ENCODE measurements at regions not wholly inside any gene's neighbourhood (a gene's known extent, or its start where the extent isn't known, plus 50 kb on each side); places are given as distances from the start of the nearest gene placed in this dataset.

DNA sequence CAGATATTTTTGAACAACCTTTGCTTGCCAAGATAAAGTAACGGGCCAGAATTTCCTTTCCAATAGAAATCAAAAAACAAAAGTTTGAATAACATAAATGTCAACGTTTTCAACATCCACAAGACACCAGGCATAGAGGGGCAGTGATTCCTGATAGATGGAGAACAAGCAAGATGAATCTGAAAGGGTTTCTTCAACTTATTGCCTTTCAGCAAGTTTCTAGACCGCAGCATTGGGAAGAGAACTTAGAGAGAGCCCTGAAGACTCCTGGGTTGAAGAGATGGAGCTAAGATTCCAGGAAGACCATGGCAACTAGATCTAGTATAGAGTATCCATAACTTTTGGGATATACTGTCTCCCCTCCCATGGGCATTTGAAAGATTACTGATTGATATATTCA lies 751.4 kb upstream of the CTNND2 start:
- Histone ChIP-seq H3K9me3 (ENCODE audit: control insufficient read depth in 2 of 2, low read length in 2 of 2) (peaks cover 0 to 3% of the 10 kb centered on the region in 2 experiments), H3K4me3 (ENCODE audit: low read depth, low read length) (no peak overlapping the region), H3K36me3 (ENCODE audit: control insufficient read depth, insufficient read depth, low read length) (no peaks in the 10 kb centered on the region), H3K4me1 (ENCODE audit: control insufficient read depth, insufficient read depth, low read length, poor library complexity, severe bottlenecking) (no peaks in the 10 kb centered on the region), H3K27ac (ENCODE audit: insufficient read depth, low read length, poor library complexity, severe bottlenecking) (no peak overlapping the region), H3K27me3 (ENCODE audit: control insufficient read depth, insufficient read depth, low read length) (no peaks in the 10 kb centered on the region)
- H3K4me3 Mint-ChIP-seq = no peak overlapping the region
- no peak for ATAC-seq (ENCODE audit: low read depth in 2 of 2)
- H3K36me3 Mint-ChIP-seq = no peaks in the 10 kb centered on the region
- H3K9me3 Mint-ChIP-seq = peaks cover 0 to 15% (median 11%) of the 10 kb centered on the region in 7 donors
- no peak for DNase-seq
- H3K4me1 Mint-ChIP-seq = no peaks in the 10 kb centered on the region
- H3K27me3 Mint-ChIP-seq = no peaks in the 10 kb centered on the region
- no peak overlapping the region for H3K27ac Mint-ChIP-seq

DNA sequence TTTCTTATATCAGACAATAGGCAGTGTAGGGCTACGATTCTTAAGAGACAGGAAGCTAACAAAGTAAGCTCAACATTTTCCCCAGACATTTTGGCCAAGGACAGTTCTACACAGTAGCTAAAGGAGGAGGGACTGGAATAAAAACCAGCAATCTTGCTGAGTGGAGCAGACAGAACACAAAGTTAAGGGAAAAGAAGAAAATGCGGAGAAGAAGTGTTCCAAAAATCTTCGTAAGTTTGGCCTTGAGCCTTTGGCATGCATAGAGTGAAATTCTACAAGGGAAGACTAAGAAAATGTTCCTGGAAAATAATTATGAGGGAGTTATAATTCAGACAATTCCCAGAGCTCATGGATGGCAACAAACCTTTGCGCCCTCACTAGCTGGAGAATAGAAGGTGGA lies 748.0 kb upstream of the CTNND2 start:
- no peak for DNase-seq
- Mint-ChIP-seq H3K4me1 (no peaks in the 10 kb centered on the region), H3K9me3 (peaks cover 2 to 15% (median 5%) of the 10 kb centered on the region in 7 donors), H3K27me3 (no peaks in the 10 kb centered on the region), H3K4me3 (no peak overlapping the region), H3K36me3 (no peaks in the 10 kb centered on the region), H3K27ac (no peak overlapping the region)
- ATAC-seq (ENCODE audit: low read depth in 2 of 2) = no peak
- H3K27ac ChIP-seq (ENCODE audit: insufficient read depth, low read length, poor library complexity, severe bottlenecking) = no peak overlapping the region
- H3K36me3 ChIP-seq (ENCODE audit: control insufficient read depth, insufficient read depth, low read length) = no peaks in the 10 kb centered on the region
- peaks cover 0 to 3% of the 10 kb centered on the region in 2 experiments for H3K9me3 ChIP-seq (ENCODE audit: control insufficient read depth in 2 of 2, low read length in 2 of 2)
- no peak overlapping the region for H3K4me3 ChIP-seq (ENCODE audit: low read depth, low read length)
- H3K27me3 ChIP-seq (ENCODE audit: control insufficient read depth, insufficient read depth, low read length) = no peaks in the 10 kb centered on the region
- H3K4me1 ChIP-seq (ENCODE audit: control insufficient read depth, insufficient read depth, low read length, poor library complexity, severe bottlenecking) = no peaks in the 10 kb centered on the region

GRCh38 chr5:12648558-12648957 lies 744.3 kb upstream of the CTNND2 start:
- H3K27me3 Mint-ChIP-seq = no peaks in the 10 kb centered on the region
- H3K27me3 ChIP-seq (ENCODE audit: control insufficient read depth, insufficient read depth, low read length) = no peaks in the 10 kb centered on the region
- no peak overlapping the region for H3K4me3 ChIP-seq (ENCODE audit: low read depth, low read length)
- no peak for DNase-seq
- peaks cover 0 to 3% of the 10 kb centered on the region in 2 experiments for H3K9me3 ChIP-seq (ENCODE audit: control insufficient read depth in 2 of 2, low read length in 2 of 2)
- no peak overlapping the region for H3K4me3 Mint-ChIP-seq
- no peaks in the 10 kb centered on the region for H3K36me3 Mint-ChIP-seq
- no peak for ATAC-seq (ENCODE audit: low read depth in 2 of 2)
- H3K27ac ChIP-seq (ENCODE audit: insufficient read depth, low read length, poor library complexity, severe bottlenecking) = no peak overlapping the region
- H3K4me1 ChIP-seq (ENCODE audit: control insufficient read depth, insufficient read depth, low read length, poor library complexity, severe bottlenecking) = no peaks in the 10 kb centered on the region
- peaks cover 2 to 19% (median 9%) of the 10 kb centered on the region in 7 donors for H3K9me3 Mint-ChIP-seq
- no peaks in the 10 kb centered on the region for H3K36me3 ChIP-seq (ENCODE audit: control insufficient read depth, insufficient read depth, low read length)
- H3K27ac Mint-ChIP-seq = no peak overlapping the region
- H3K4me1 Mint-ChIP-seq = no peaks in the 10 kb centered on the region

- no peak overlapping the region for H3K4me3 ChIP-seq (ENCODE audit: low read depth, low read length)
- no peak for ATAC-seq (ENCODE audit: low read depth in 2 of 2)
- H3K9me3 Mint-ChIP-seq = peaks cover 4 to 26% (median 7%) of the 10 kb centered on the region in 7 donors
- H3K4me1 ChIP-seq (ENCODE audit: control insufficient read depth, insufficient read depth, low read length, poor library complexity, severe bottlenecking) = no peaks in the 10 kb centered on the region
- DNase-seq = no peak
- no peaks in the 10 kb centered on the region for H3K27me3 Mint-ChIP-seq
- H3K4me3 Mint-ChIP-seq = no peak overlapping the region
- no peaks in the 10 kb centered on the region for H3K36me3 Mint-ChIP-seq
- H3K36me3 ChIP-seq (ENCODE audit: control insufficient read depth, insufficient read depth, low read length) = no peaks in the 10 kb centered on the region
- no peak overlapping the region for H3K27ac Mint-ChIP-seq
- H3K27ac ChIP-seq (ENCODE audit: insufficient read depth, low read length, poor library complexity, severe bottlenecking) = no peak overlapping the region
- no peaks in the 10 kb centered on the region for H3K27me3 ChIP-seq (ENCODE audit: control insufficient read depth, insufficient read depth, low read length)
- H3K4me1 Mint-ChIP-seq = no peaks in the 10 kb centered on the region
- peaks cover 0 to 3% of the 10 kb centered on the region in 2 experiments for H3K9me3 ChIP-seq (ENCODE audit: control insufficient read depth in 2 of 2, low read length in 2 of 2)
Observed at GRCh38 chr5:12647613-12648012, 743.4 kb upstream of the CTNND2 start.

DNA sequence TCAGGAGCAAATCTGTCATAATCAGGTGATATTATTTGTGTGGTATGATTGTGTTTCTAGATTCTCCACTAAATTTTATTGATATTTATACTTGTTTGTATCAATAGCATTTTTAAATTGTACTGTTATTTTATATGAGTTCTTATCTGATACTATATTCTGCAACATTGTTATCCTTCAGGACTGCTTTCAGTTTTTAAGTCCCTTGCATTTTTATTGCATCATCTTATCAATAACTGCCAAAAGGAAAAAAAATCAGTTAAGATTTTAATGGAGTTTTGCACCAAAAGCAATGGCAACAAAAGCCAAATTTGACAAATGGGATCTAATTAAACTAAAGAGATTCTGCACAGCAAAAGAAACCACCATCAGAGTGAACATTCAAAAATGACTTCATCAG lies 741.3 kb upstream of the CTNND2 start:
- Histone ChIP-seq H3K27ac (ENCODE audit: insufficient read depth, low read length, poor library complexity, severe bottlenecking) (no peak overlapping the region), H3K27me3 (ENCODE audit: control insufficient read depth, insufficient read depth, low read length) (no peaks in the 10 kb centered on the region), H3K4me3 (ENCODE audit: low read depth, low read length) (no peak overlapping the region), H3K36me3 (ENCODE audit: control insufficient read depth, insufficient read depth, low read length) (no peaks in the 10 kb centered on the region), H3K9me3 (ENCODE audit: control insufficient read depth in 2 of 2, low read length in 2 of 2) (no peaks in the 10 kb centered on the region), H3K4me1 (ENCODE audit: control insufficient read depth, insufficient read depth, low read length, poor library complexity, severe bottlenecking) (no peaks in the 10 kb centered on the region)
- no peaks in the 10 kb centered on the region for H3K36me3 Mint-ChIP-seq
- ATAC-seq (ENCODE audit: low read depth in 2 of 2) = no peak
- no peak overlapping the region for H3K4me3 Mint-ChIP-seq
- H3K4me1 Mint-ChIP-seq = no peaks in the 10 kb centered on the region
- H3K27ac Mint-ChIP-seq = no peak overlapping the region
- no peaks in the 10 kb centered on the region for H3K27me3 Mint-ChIP-seq
- no peak for DNase-seq
- H3K9me3 Mint-ChIP-seq = peaks cover 4 to 26% (median 9%) of the 10 kb centered on the region in 7 donors

DNA sequence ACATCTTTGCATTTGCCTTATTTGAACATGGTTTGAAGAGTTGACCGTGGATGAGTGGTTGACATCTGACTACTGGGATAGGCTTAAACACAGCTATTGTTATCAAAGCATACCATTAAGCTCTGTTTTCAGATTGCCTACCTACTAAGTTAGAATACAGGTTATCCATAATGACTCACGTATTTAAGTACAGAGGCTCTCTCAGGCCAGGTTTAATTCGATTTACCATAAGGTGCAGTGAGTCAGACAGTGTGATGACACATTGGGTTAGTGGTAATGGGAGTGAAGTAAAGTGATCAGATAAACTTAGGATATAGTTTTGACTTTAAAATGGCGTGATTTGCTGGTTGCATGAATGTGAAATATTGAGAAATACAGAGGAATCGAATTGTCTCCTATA lies 732.0 kb upstream of the CTNND2 start:
- H3K27me3 ChIP-seq (ENCODE audit: control insufficient read depth, insufficient read depth, low read length) = no peaks in the 10 kb centered on the region
- Mint-ChIP-seq H3K9me3 (peaks cover 0 to 35% (median 8%) of the 10 kb centered on the region in 7 donors), H3K27me3 (no peaks in the 10 kb centered on the region), H3K4me3 (no peak overlapping the region), H3K4me1 (no peaks in the 10 kb centered on the region), H3K27ac (no peak overlapping the region), H3K36me3 (no peaks in the 10 kb centered on the region)
- no peaks in the 10 kb centered on the region for H3K4me1 ChIP-seq (ENCODE audit: control insufficient read depth, insufficient read depth, low read length, poor library complexity, severe bottlenecking)
- H3K4me3 ChIP-seq (ENCODE audit: low read depth, low read length) = no peak overlapping the region
- ATAC-seq (ENCODE audit: low read depth in 2 of 2) = no peak
- no peaks in the 10 kb centered on the region for H3K36me3 ChIP-seq (ENCODE audit: control insufficient read depth, insufficient read depth, low read length)
- no peak overlapping the region for H3K27ac ChIP-seq (ENCODE audit: insufficient read depth, low read length, poor library complexity, severe bottlenecking)
- no peak for DNase-seq
- H3K9me3 ChIP-seq (ENCODE audit: control insufficient read depth in 2 of 2, low read length in 2 of 2) = peaks cover 0 to 9% of the 10 kb centered on the region in 2 experiments

GRCh38 chr5:12626556-12626955 lies 722.3 kb upstream of the CTNND2 start:
- Histone ChIP-seq H3K36me3 (ENCODE audit: control insufficient read depth, insufficient read depth, low read length) (no peaks in the 10 kb centered on the region), H3K27me3 (ENCODE audit: control insufficient read depth, insufficient read depth, low read length) (no peaks in the 10 kb centered on the region), H3K27ac (ENCODE audit: insufficient read depth, low read length, poor library complexity, severe bottlenecking) (no peak overlapping the region), H3K9me3 (ENCODE audit: control insufficient read depth in 2 of 2, low read length in 2 of 2) (peaks cover 8% of the 10 kb centered on the region in 2 experiments), H3K4me1 (ENCODE audit: control insufficient read depth, insufficient read depth, low read length, poor library complexity, severe bottlenecking) (no peaks in the 10 kb centered on the region), H3K4me3 (ENCODE audit: low read depth, low read length) (no peak overlapping the region)
- Mint-ChIP-seq H3K4me3 (no peak overlapping the region), H3K9me3 (peaks cover 0 to 22% (median 9%) of the 10 kb centered on the region in 7 donors), H3K27ac (no peak overlapping the region), H3K27me3 (no peaks in the 10 kb centered on the region), H3K4me1 (no peaks in the 10 kb centered on the region), H3K36me3 (no peaks in the 10 kb centered on the region)
- ATAC-seq (ENCODE audit: low read depth in 2 of 2) = no peak
- DNase-seq = no peak

- Mint-ChIP-seq H3K27ac (no peak overlapping the region), H3K36me3 (no peaks in the 10 kb centered on the region), H3K27me3 (no peaks in the 10 kb centered on the region)
Observed at GRCh38 chr5:12625667-12626263, 721.5 kb upstream of the CTNND2 start.

More at GRCh38 chr5:12625667-12626263, 721.5 kb upstream of the CTNND2 start:
- ATAC-seq (ENCODE audit: low read depth in 2 of 2) (no peak), DNase-seq (no peak)
- H3K9me3 ChIP-seq (ENCODE audit: control insufficient read depth in 2 of 2, low read length in 2 of 2) = peaks cover 8% of the 10 kb centered on the region in 2 experiments
- H3K36me3 ChIP-seq (ENCODE audit: control insufficient read depth, insufficient read depth, low read length) = no peaks in the 10 kb centered on the region
- H3K27me3 ChIP-seq (ENCODE audit: control insufficient read depth, insufficient read depth, low read length) = no peaks in the 10 kb centered on the region
- no peak overlapping the region for H3K27ac ChIP-seq (ENCODE audit: insufficient read depth, low read length, poor library complexity, severe bottlenecking)
- no peaks in the 10 kb centered on the region for H3K4me1 ChIP-seq (ENCODE audit: control insufficient read depth, insufficient read depth, low read length, poor library complexity, severe bottlenecking)
- no peak overlapping the region for H3K4me3 ChIP-seq (ENCODE audit: low read depth, low read length)
- H3K4me1 Mint-ChIP-seq = no peaks in the 10 kb centered on the region
- H3K9me3 Mint-ChIP-seq = peaks cover 0 to 22% (median 10%) of the 10 kb centered on the region in 7 donors
- H3K4me3 Mint-ChIP-seq = no peak overlapping the region
